SK-N-SH (cell line): ENCODE measurements at regions not wholly inside any gene's neighbourhood (a gene's known extent, or its start where the extent isn't known, plus 50 kb on each side); places are given as distances from the start of the nearest gene placed in this dataset.

ENCODE experiments used
- CTCF ChIA-PET: fragments of 300-600, 350-600 bp; formaldehyde crosslinking; extraction: SDS; loops from one replicate; lab custom pipeline; 2021; lab: Yijun Ruan, JAX
- POLR2A ChIA-PET: fragments of 350-600 bp; sonication (Branson Sonifier 250); formaldehyde crosslinking; extraction: SDS; loops from one replicate; lab custom pipeline; 2020; ENCODE audit warnings: antibody characterized with exemption, inconsistent platforms; lab: Yijun Ruan, JAX
- DNase-seq: peaks from one replicate; pipeline ENCODE4 v3.0.0; 2012
- H2AFZ ChIP-seq: fragments of 200-600 bp; sonication (generic); 2 replicates; pipeline ENCODE4 v1.8.1; 2016; ENCODE audit warnings: antibody characterized with exemption, mild to moderate bottlenecking, low read depth
- H3F3A ChIP-seq: fragments of 200-600 bp; sonication (generic); replicated peaks from 2 replicates; pipeline ENCODE3; 2016; ENCODE audit warnings: antibody characterized with exemption, mild to moderate bottlenecking; ENCODE audit not compliant: insufficient read depth
- H3K27ac ChIP-seq, 2 experiments: fragments of 200-500 bp in 1 of 2; fragments of 200-600 bp in 1 of 2; sonication (Bioruptor generic) in 1 of 2; sonication (generic), shearing (Covaris generic) in 1 of 2; 2 replicates each; pipeline versions ENCODE4 v1.5.1 to v1.6.1; 2014 to 2016; ENCODE audit warnings: low read depth in 2 of 2, inconsistent platforms in 1 of 2, low read length in 1 of 2, mild to moderate bottlenecking in 1 of 2, mixed read lengths in 1 of 2
- H3K27me3 ChIP-seq: fragments of 200-600 bp; sonication (generic), shearing (Covaris generic); 2 replicates; pipeline ENCODE4 v1.6.1; 2016; ENCODE audit warnings: mixed run types; ENCODE audit not compliant: insufficient read depth
- H3K36me3 ChIP-seq, 2 experiments: fragments of 200-500 bp in 1 of 2; fragments of 200-600 bp in 1 of 2; sonication (Bioruptor generic) in 1 of 2; sonication (generic) in 1 of 2; replicated peaks in 1 of 2; 2 replicates each; pipeline versions ENCODE3 to v1.5.1; 2014 to 2016; ENCODE audit warnings: low read length in 1 of 2, mild to moderate bottlenecking in 1 of 2; ENCODE audit not compliant: insufficient read depth in 2 of 2, control insufficient read depth in 1 of 2
- H3K4me1 ChIP-seq, 2 experiments: fragments of 200-500 bp in 1 of 2; fragments of 200-600 bp in 1 of 2; sonication (Bioruptor generic) in 1 of 2; sonication (generic), shearing (Covaris generic) in 1 of 2; 2 replicates each; pipeline versions ENCODE4 v1.5.1 to v1.6.1; 2014 to 2016; ENCODE audit warnings: low read depth in 1 of 2, low read length in 1 of 2, mixed run types in 1 of 2; ENCODE audit not compliant: insufficient read depth in 2 of 2, control insufficient read depth in 1 of 2
- H3K4me2 ChIP-seq: fragments of 200-600 bp; sonication (generic), shearing (Covaris generic); 2 replicates; pipeline ENCODE4 v1.6.1; 2017; ENCODE audit warnings: mixed run types
- H3K4me3 ChIP-seq, 2 experiments: fragments of 200-500 bp in 1 of 2; fragments of 200-600 bp in 1 of 2; sonication (Bioruptor generic) in 1 of 2; sonication (generic), shearing (Covaris generic) in 1 of 2; 2 replicates each; pipeline versions ENCODE4 v1.5.1 to v1.8.1; 2014 to 2016; ENCODE audit warnings: low read depth in 2 of 2, inconsistent platforms in 1 of 2, low read length in 1 of 2, mild to moderate bottlenecking in 1 of 2, mixed read lengths in 1 of 2, moderate library complexity in 1 of 2
- H3K79me2 ChIP-seq: fragments of 200-600 bp; sonication (generic); 2 replicates; pipeline ENCODE4 v1.8.1; 2017; ENCODE audit warnings: mild to moderate bottlenecking; ENCODE audit not compliant: insufficient read depth
- H3K9ac ChIP-seq: fragments of 200-600 bp; sonication (generic); 2 replicates; pipeline ENCODE4 v1.6.1; 2017; ENCODE audit warnings: mixed run types
- H3K9me2 ChIP-seq: fragments of 200-600 bp; sonication (generic); 2 replicates; pipeline ENCODE4 v1.6.1; 2017; ENCODE audit warnings: mixed run types
- H3K9me3 ChIP-seq: fragments of 200-600 bp; sonication (generic); 2 replicates; pipeline ENCODE4 v1.6.1; 2017; ENCODE audit warnings: mixed run types, mild to moderate bottlenecking, moderate library complexity
- H4K20me1 ChIP-seq: fragments of 200-600 bp; sonication (generic); 2 replicates; pipeline ENCODE4 v1.6.1; 2017; ENCODE audit warnings: mild to moderate bottlenecking, mixed run types; ENCODE audit not compliant: insufficient read depth
- EP300 ChIP-seq, 2 experiments: IDR thresholded peaks; 2 replicates each; pipeline versions ENCODE4 v1.4.0 to v1.6.1; 2012; ENCODE audit warnings: borderline replicate concordance in 1 of 2, low read depth in 1 of 2, low read length in 1 of 2
- EZH2phosphoT487 ChIP-seq: fragments of 200-600 bp; sonication (generic); IDR thresholded peaks from 2 replicates; pipeline ENCODE4 v1.6.1; 2017; ENCODE audit warnings: low read depth, mixed run types, mild to moderate bottlenecking, antibody characterized with exemption, moderate library complexity, borderline replicate concordance
- FOXJ3 ChIP-seq: sonication (generic); formaldehyde crosslinking; IDR thresholded peaks from 2 replicates; pipeline ENCODE4 v1.5.1; 2020; ENCODE audit warnings: mild to moderate bottlenecking, missing genetic modification reagents
- FOXM1 ChIP-seq: IDR thresholded peaks from 2 replicates; pipeline ENCODE4 v1.4.0; 2012; ENCODE audit warnings: low read depth, mild to moderate bottlenecking
- GATA2 ChIP-seq: sonication (generic); formaldehyde crosslinking; IDR thresholded peaks from 2 replicates; pipeline ENCODE4 v1.5.0; 2020; ENCODE audit warnings: mild to moderate bottlenecking, missing genetic modification reagents
- IRF3 ChIP-seq: fragments of 150-350 bp; IDR thresholded peaks from 2 replicates; pipeline ENCODE4 v1.6.1; 2016; ENCODE audit warnings: mild to moderate bottlenecking, low read depth, low read length
- MAX ChIP-seq: IDR thresholded peaks from 2 replicates; pipeline ENCODE4 v1.4.0; 2012; ENCODE audit warnings: low read depth
- MEF2A ChIP-seq: IDR thresholded peaks from 2 replicates; pipeline ENCODE4 v1.4.0; 2012; ENCODE audit warnings: low read depth, borderline replicate concordance
- MXI1 ChIP-seq: IDR thresholded peaks from 2 replicates; pipeline ENCODE4 v1.6.1; 2012; ENCODE audit warnings: mild to moderate bottlenecking, low read depth, low read length, improper control_type of control experiment
- NRF1 ChIP-seq: IDR thresholded peaks from 2 replicates; pipeline ENCODE4 v1.6.1; 2012; ENCODE audit warnings: low read depth, mild to moderate bottlenecking, low read length
- POLR2AphosphoS5 ChIP-seq: IDR thresholded peaks from 2 replicates; pipeline ENCODE4 v1.6.1; 2012; ENCODE audit warnings: low read depth, low read length
- RCOR1 ChIP-seq: fragments of 150-350 bp; IDR thresholded peaks from 2 replicates; pipeline ENCODE4 v1.6.1; 2017; ENCODE audit warnings: antibody characterized with exemption, low read length
- RFX5 ChIP-seq: IDR thresholded peaks from 2 replicates; pipeline ENCODE4 v1.6.1; 2012; ENCODE audit warnings: mild to moderate bottlenecking, improper control_type of control experiment, low read length
- RXRA ChIP-seq: IDR thresholded peaks from 2 replicates; pipeline ENCODE4 v1.4.0; 2012; ENCODE audit warnings: low read depth, mild to moderate bottlenecking, borderline replicate concordance
- TAF1 ChIP-seq: IDR thresholded peaks from 2 replicates; pipeline ENCODE4 v1.6.1; 2012; ENCODE audit warnings: low read depth, mild to moderate bottlenecking, low read length, moderate library complexity, borderline replicate concordance
- USF1 ChIP-seq: IDR thresholded peaks from 2 replicates; pipeline ENCODE4 v1.4.0; 2012; ENCODE audit warnings: low read depth, borderline replicate concordance
- YY1 ChIP-seq: IDR thresholded peaks from 2 replicates; pipeline ENCODE4 v1.4.0; 2012; ENCODE audit warnings: low read depth, mild to moderate bottlenecking
- ZBTB33 ChIP-seq: IDR thresholded peaks from 2 replicates; pipeline ENCODE4 v1.4.0; 2012; ENCODE audit warnings: low read depth, borderline replicate concordance
- WGBS: methylation state at CpG from one replicate; pipeline ENCODE4 v1.1.6; 2017; ENCODE audit warnings: low lambda C conversion rate; 5-methylcytosine and 5-hydroxymethylcytosine counted together

- Histone ChIP-seq H3K27ac (no peak overlapping the region), H2AFZ (no peak overlapping the region), H4K20me1 (no peaks in the 10 kb centered on the region), H3K79me2 (no peaks in the 10 kb centered on the region), H3K4me1 (no peaks in the 10 kb centered on the region), H3K9ac (no peak overlapping the region), H3K9me2 (no peaks in the 10 kb centered on the region), H3F3A (no peaks in the 10 kb centered on the region), H3K9me3 (0 out of 2 replicates have a peak, but pooled peaks cover 10% of the 10 kb centered on the region), H3K4me2 (no peak overlapping the region), H3K36me3 (no peaks in the 10 kb centered on the region), H3K4me3 (no peak overlapping the region), H3K27me3 (no peaks in the 10 kb centered on the region)
- no peak for TF ChIP-seq MAX
- TF ChIP-seq FOXJ3 (CRISPR knock-in tag) = no peak
- no peak for TF ChIP-seq ZBTB33
- CTCF ChIA-PET = no interaction called here
- POLR2A ChIA-PET = no interaction called here
- 30% methylated on average over 2 of the region's 2 CpGs for WGBS
- DNase-seq = no peak
Observed at GRCh38 chr4:160038615-160039014, 935.7 kb downstream of the RAPGEF2 start.

- POLR2A ChIA-PET = no interaction called here
Observed at GRCh38 chr4:160044693-160045092, 941.8 kb downstream of the RAPGEF2 start.

More at GRCh38 chr4:160044693-160045092, 941.8 kb downstream of the RAPGEF2 start:
- H3K9ac ChIP-seq = no peak overlapping the region
- TF ChIP-seq POLR2AphosphoS5 = no peak
- no peak for TF ChIP-seq EP300 (IDR thresholded peaks at IDR 0.05; ENCODE audit: borderline replicate concordance in 1 of 2, low read depth in 1 of 2, low read length in 1 of 2)
- no peak for TF ChIP-seq RFX5
- TF ChIP-seq TAF1 = no peak
- TF ChIP-seq YY1 = no peak
- TF ChIP-seq USF1 = no peak
- no peak for TF ChIP-seq EZH2phosphoT487
- TF ChIP-seq IRF3 = no peak
- no peak for TF ChIP-seq NRF1
- TF ChIP-seq MXI1 = no peak
- no peak for TF ChIP-seq GATA2
- TF ChIP-seq ZBTB33 = no peak
- TF ChIP-seq RXRA = no peak
- no peak for TF ChIP-seq RCOR1
- no peak for TF ChIP-seq FOXM1
- no peak for TF ChIP-seq MEF2A
- no peak overlapping the region for H2AFZ ChIP-seq
- no peaks in the 10 kb centered on the region for H3K9me2 ChIP-seq
- no peaks in the 10 kb centered on the region for H3K36me3 ChIP-seq
- H3K9me3 ChIP-seq = no peaks in the 10 kb centered on the region
- no peak overlapping the region for H3K27ac ChIP-seq
- H3K27me3 ChIP-seq = no peaks in the 10 kb centered on the region
- no peaks in the 10 kb centered on the region for H3K79me2 ChIP-seq
- H3K4me3 ChIP-seq = no peak overlapping the region
- no peaks in the 10 kb centered on the region for H4K20me1 ChIP-seq
- no peaks in the 10 kb centered on the region for H3F3A ChIP-seq
- no peak overlapping the region for H3K4me2 ChIP-seq
- CTCF ChIA-PET = no interaction called here
- no peaks in the 10 kb centered on the region for H3K4me1 ChIP-seq
- 6% methylated on average over 2 of the region's 2 CpGs for WGBS
- DNase-seq = no peak
